Uterus (tissue), 3 donors: ENCODE measurements at regions not wholly inside any gene's neighbourhood (a gene's known extent, or its start where the extent isn't known, plus 50 kb on each side); places are given as distances from the start of the nearest gene placed in this dataset.

Experiments used
- DNase-seq, 2 donors: peaks; one replicate each; pipeline ENCODE4 v3.0.0-alpha.2; 2019 to 2020
- H3K27ac ChIP-seq, 2 donors: fragments of 200-600 bp; sonication (generic); 1 replicate in 1 of 2; 2 replicates in 1 of 2; pipeline ENCODE4 v1.5.1; 2016 to 2018
- H3K27me3 ChIP-seq, 2 donors: fragments of 200-600 bp; sonication (generic); one replicate each; pipeline ENCODE4 v1.5.1; 2018 to 2019; ENCODE audit warnings: control low read depth in 1 of 2
- H3K36me3 ChIP-seq, 2 donors: fragments of 200-600 bp; sonication (generic); one replicate each; pipeline ENCODE4 v1.5.1; 2019; ENCODE audit warnings: control low read depth in 1 of 2
- H3K4me1 ChIP-seq, 2 donors: fragments of 200-600 bp; sonication (generic); one replicate each; pipeline ENCODE4 v1.5.1; 2018 to 2019; ENCODE audit warnings: control low read depth in 1 of 2
- H3K4me3 ChIP-seq, 2 donors: fragments of 200-600 bp; sonication (generic); 1 replicate in 1 of 2; 2 replicates in 1 of 2; pipeline ENCODE4 v1.5.1; 2018 to 2019; ENCODE audit warnings: mild to moderate bottlenecking in 1 of 2
- H3K9me3 ChIP-seq, 2 donors: fragments of 200-600 bp; sonication (generic); one replicate each; pipeline ENCODE4 v1.5.1; 2019; ENCODE audit warnings: control low read depth in 1 of 2
- CTCF ChIP-seq, 4 experiments: fragments of 200-600 bp in 2 of 4; fragments of 450-650 bp in 2 of 4; sonication (generic) in 2 of 4; IDR thresholded peaks; one replicate each; pipeline ENCODE4 v1.5.1; 2016 to 2019; ENCODE audit warnings: antibody characterized with exemption in 4 of 4, mild to moderate bottlenecking in 2 of 4, moderate library complexity in 1 of 4
- POLR2A ChIP-seq, 2 donors: fragments of 450-650 bp; IDR thresholded peaks; one replicate each; pipeline ENCODE4 v1.6.1; 2016; ENCODE audit warnings: antibody characterized with exemption in 2 of 2, mild to moderate bottlenecking in 1 of 2, moderate library complexity in 1 of 2
- intact Hi-C: fragments of 100-400 bp; cut with DNase I; formaldehyde crosslinking; loops from one replicate; pipeline ENCODE4 v1.15.1; 2023; ENCODE audit warnings: low total_unique reads
- donor health status: DM: yes; HTN: yes; CAD: no.

- H3K4me3 ChIP-seq: no peak overlapping the region
- TF ChIP-seq CTCF (IDR thresholded peaks at IDR 0.05): no peak
- TF ChIP-seq POLR2A (IDR thresholded peaks at IDR 0.05): no peak
- H3K9me3 ChIP-seq: no peaks in the 10 kb centered on the region
- H3K27me3 ChIP-seq: no peaks in the 10 kb centered on the region
- H3K27ac ChIP-seq: no peak overlapping the region
- no peak for DNase-seq
- H3K36me3 ChIP-seq: no peaks in the 10 kb centered on the region
- intact Hi-C loops: no loop called here
- H3K4me1 ChIP-seq: no peaks in the 10 kb centered on the region
These were observed 620.1 kb downstream of the HTR1B start for GRCh38 chr6:76843054-76843822.

GRCh38 chr6:76840865-76841264, 622.4 kb downstream of the HTR1B start:
- H3K4me1 ChIP-seq: no peaks in the 10 kb centered on the region
- H3K9me3 ChIP-seq: no peaks in the 10 kb centered on the region
- TF ChIP-seq CTCF (IDR thresholded peaks at IDR 0.05) (no peak), POLR2A (IDR thresholded peaks at IDR 0.05) (no peak)
- H3K4me3 ChIP-seq: no peak overlapping the region
- H3K36me3 ChIP-seq: no peaks in the 10 kb centered on the region
- intact Hi-C loops: no loop called here
- DNase-seq: no peak
- H3K27me3 ChIP-seq: no peaks in the 10 kb centered on the region
- no peak overlapping the region for H3K27ac ChIP-seq

- H3K27ac ChIP-seq: no peak overlapping the region
- TF ChIP-seq POLR2A (IDR thresholded peaks at IDR 0.05) (no peak), CTCF (IDR thresholded peaks at IDR 0.05) (no peak)
- H3K9me3 ChIP-seq: no peaks in the 10 kb centered on the region
- H3K27me3 ChIP-seq: no peaks in the 10 kb centered on the region
- intact Hi-C loops: no loop called here
- H3K36me3 ChIP-seq: no peaks in the 10 kb centered on the region
- DNase-seq: no peak
- no peaks in the 10 kb centered on the region for H3K4me1 ChIP-seq
- H3K4me3 ChIP-seq: no peak overlapping the region
These were observed 623.1 kb downstream of the HTR1B start for GRCh38 chr6:76840041-76840745.

GRCh38 chr6:76839505-76839904, 623.8 kb downstream of the HTR1B start:
- Histone ChIP-seq H3K36me3 (no peaks in the 10 kb centered on the region), H3K27me3 (no peaks in the 10 kb centered on the region), H3K9me3 (no peaks in the 10 kb centered on the region), H3K4me1 (no peaks in the 10 kb centered on the region), H3K4me3 (no peak overlapping the region), H3K27ac (no peak overlapping the region)
- intact Hi-C loops: no loop called here
- TF ChIP-seq CTCF (IDR thresholded peaks at IDR 0.05) (no peak), POLR2A (IDR thresholded peaks at IDR 0.05) (no peak)
- no peak for DNase-seq

- no peak overlapping the region for H3K27ac ChIP-seq
- H3K9me3 ChIP-seq: no peaks in the 10 kb centered on the region
- H3K27me3 ChIP-seq: no peaks in the 10 kb centered on the region
- H3K4me3 ChIP-seq: no peak overlapping the region
- no peak for TF ChIP-seq CTCF (IDR thresholded peaks at IDR 0.05)
- TF ChIP-seq POLR2A (IDR thresholded peaks at IDR 0.05): no peak
- DNase-seq: no peak
- no peaks in the 10 kb centered on the region for H3K4me1 ChIP-seq
- no peaks in the 10 kb centered on the region for H3K36me3 ChIP-seq
- intact Hi-C loops: no loop called here
These were observed 625.7 kb downstream of the HTR1B start for GRCh38 chr6:76837564-76837963.
